ENCODE measurements at regions not wholly inside any gene's neighbourhood (a gene's known extent, or its start where the extent isn't known, plus 50 kb on each side); places are given as distances from the start of the nearest gene placed in this dataset.
"Not testable (repeated sequence)": the region's sequence is repeated elsewhere in the genome, so short reads cannot be mapped to it uniquely, and the experiment has no call there.

- Histone ChIP-seq H3K27ac (ENCODE audit: low read depth, low read length) (no peak overlapping the region), H2AFZ (ENCODE audit: low read depth, low read length) (no peak overlapping the region), H3K9ac (ENCODE audit: low read length) (no peak overlapping the region), H3K4me3 (ENCODE audit: insufficient read depth, low read depth, low read length) (no peak overlapping the region), H4K20me1 (ENCODE audit: insufficient read depth, low read length) (no peaks in the 10 kb centered on the region), H3K36me3 (ENCODE audit: insufficient read depth, low read length) (no peaks in the 10 kb centered on the region), H3K27me3 (ENCODE audit: insufficient read depth, low read length) (no peaks in the 10 kb centered on the region), H3K9me3 (ENCODE audit: insufficient read depth, low read depth, low read length) (no peaks in the 10 kb centered on the region), H3K4me1 (ENCODE audit: insufficient read depth, low read length) (no peaks in the 10 kb centered on the region), H3K4me2 (ENCODE audit: low read length) (no peak overlapping the region), H3K79me2 (ENCODE audit: insufficient read depth, low read length) (no peaks in the 10 kb centered on the region)
- H3K36me3 Mint-ChIP-seq (ENCODE audit: low read depth, unreplicated experiment) = no peaks in the 10 kb centered on the region
- peaks cover 8% of the 10 kb centered on the region for H3K4me1 Mint-ChIP-seq (ENCODE audit: low read depth, unreplicated experiment)
- FAIRE-seq (peak; percentile 63), DNase-seq (ENCODE audit: low read depth) (no peak)
- no peaks in the 10 kb centered on the region for H3K9me3 Mint-ChIP-seq (ENCODE audit: unreplicated experiment)
- TF ChIP-seq, protein P1, sequence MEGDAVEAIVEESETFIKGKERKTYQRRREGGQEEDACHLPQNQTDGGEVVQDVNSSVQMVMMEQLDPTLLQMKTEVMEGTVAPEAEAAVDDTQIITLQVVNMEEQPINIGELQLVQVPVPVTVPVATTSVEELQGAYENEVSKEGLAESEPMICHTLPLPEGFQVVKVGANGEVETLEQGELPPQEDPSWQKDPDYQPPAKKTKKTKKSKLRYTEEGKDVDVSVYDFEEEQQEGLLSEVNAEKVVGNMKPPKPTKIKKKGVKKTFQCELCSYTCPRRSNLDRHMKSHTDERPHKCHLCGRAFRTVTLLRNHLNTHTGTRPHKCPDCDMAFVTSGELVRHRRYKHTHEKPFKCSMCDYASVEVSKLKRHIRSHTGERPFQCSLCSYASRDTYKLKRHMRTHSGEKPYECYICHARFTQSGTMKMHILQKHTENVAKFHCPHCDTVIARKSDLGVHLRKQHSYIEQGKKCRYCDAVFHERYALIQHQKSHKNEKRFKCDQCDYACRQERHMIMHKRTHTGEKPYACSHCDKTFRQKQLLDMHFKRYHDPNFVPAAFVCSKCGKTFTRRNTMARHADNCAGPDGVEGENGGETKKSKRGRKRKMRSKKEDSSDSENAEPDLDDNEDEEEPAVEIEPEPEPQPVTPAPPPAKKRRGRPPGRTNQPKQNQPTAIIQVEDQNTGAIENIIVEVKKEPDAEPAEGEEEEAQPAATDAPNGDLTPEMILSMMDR (IDR thresholded peaks at IDR 0.05; ENCODE audit: insufficient read depth, low read depth, low read length) = no peak
- TF ChIP-seq EZH2 (IDR thresholded peaks at IDR 0.05; ENCODE audit: insufficient read depth, low read length) = no peak
- no peaks in the 10 kb centered on the region for H3K27me3 Mint-ChIP-seq (ENCODE audit: low read depth, unreplicated experiment)
- no peak overlapping the region for H3K27ac Mint-ChIP-seq (ENCODE audit: unreplicated experiment)
- no peak overlapping the region for H3K4me3 Mint-ChIP-seq (ENCODE audit: unreplicated experiment)
Measured at GRCh38 chr7:83270407-83270806, 107.7 kb upstream of the PCLO start.

DNA sequence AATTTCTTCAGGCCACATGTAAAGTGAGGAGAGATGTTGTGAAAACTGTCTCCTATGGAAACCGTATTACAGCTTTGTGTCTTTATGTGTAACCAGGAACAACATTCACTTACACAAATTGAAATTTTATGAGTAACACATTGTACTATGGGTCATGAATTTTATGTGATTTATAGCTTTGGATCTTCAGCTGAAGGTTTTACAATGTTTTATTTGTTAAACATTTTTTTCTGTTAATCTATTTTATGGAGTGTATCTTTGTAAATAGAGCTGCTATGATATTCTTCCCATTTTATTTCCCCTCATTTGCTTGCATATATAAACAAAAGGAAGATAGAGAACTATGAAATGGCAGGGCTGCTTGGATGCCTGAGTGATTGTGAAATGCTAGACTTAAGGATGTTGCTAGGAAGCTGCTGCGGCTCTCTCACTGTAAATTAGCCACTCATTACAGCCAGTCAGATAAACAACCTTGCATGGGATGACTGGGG lies 104.5 kb upstream of the PCLO start:
- no peak overlapping the region for H3K4me3 ChIP-seq (ENCODE audit: insufficient read depth, low read depth, low read length)
- no peaks in the 10 kb centered on the region for H3K36me3 ChIP-seq (ENCODE audit: insufficient read depth, low read length)
- H3K27me3 ChIP-seq (ENCODE audit: insufficient read depth, low read length) = no peaks in the 10 kb centered on the region
- no peaks in the 10 kb centered on the region for H3K9me3 ChIP-seq (ENCODE audit: insufficient read depth, low read depth, low read length)
- DNase-seq (ENCODE audit: low read depth) (peak; percentile 6), FAIRE-seq (no peak)
- no peak overlapping the region for H2AFZ ChIP-seq (ENCODE audit: low read depth, low read length)
- H3K4me3 Mint-ChIP-seq (ENCODE audit: unreplicated experiment) = no peak overlapping the region
- H3K36me3 Mint-ChIP-seq (ENCODE audit: low read depth, unreplicated experiment) = no peaks in the 10 kb centered on the region
- H3K4me2 ChIP-seq (ENCODE audit: low read length) = no peak overlapping the region
- H3K4me1 ChIP-seq (ENCODE audit: insufficient read depth, low read length) = no peaks in the 10 kb centered on the region
- H3K27ac Mint-ChIP-seq (ENCODE audit: unreplicated experiment) = no peak overlapping the region
- H3K4me1 Mint-ChIP-seq (ENCODE audit: low read depth, unreplicated experiment) = peaks cover 17% of the 10 kb centered on the region
- no peaks in the 10 kb centered on the region for H3K79me2 ChIP-seq (ENCODE audit: insufficient read depth, low read length)
- H3K27me3 Mint-ChIP-seq (ENCODE audit: low read depth, unreplicated experiment) = no peaks in the 10 kb centered on the region
- H4K20me1 ChIP-seq (ENCODE audit: insufficient read depth, low read length) = no peaks in the 10 kb centered on the region
- H3K9me3 Mint-ChIP-seq (ENCODE audit: unreplicated experiment) = peaks cover 3% of the 10 kb centered on the region
- no peak overlapping the region for H3K27ac ChIP-seq (ENCODE audit: low read depth, low read length)
- TF ChIP-seq EZH2 (IDR thresholded peaks at IDR 0.05; ENCODE audit: insufficient read depth, low read length) = no peak
- H3K9ac ChIP-seq (ENCODE audit: low read length) = no peak overlapping the region

DNA sequence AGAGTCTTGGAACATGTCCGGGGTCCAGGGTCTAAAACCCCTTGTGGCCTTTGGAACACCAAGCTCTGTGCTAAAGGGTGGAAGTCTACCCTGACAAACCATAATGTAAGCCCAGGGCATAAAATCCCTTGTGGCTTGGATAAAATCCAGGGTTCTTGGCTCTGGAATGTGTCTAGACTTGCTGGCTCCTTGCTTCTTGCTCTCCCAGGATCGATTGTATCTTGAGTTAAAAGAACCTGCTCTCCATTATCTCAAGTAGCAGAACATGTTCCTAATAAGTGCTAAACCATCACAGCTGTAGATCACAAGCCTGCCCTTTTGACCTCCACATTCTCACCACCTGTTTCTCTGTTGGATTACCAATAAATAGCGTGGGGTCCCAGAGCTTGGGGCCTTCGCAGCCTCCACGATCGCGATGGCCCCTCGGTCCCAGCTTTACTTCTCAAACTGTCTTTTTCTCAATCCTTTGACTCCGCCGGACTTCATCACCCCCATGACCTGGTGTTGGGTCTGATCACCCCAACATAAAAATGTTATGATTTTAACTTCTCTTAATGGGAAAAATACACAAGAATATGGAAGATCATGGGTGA lies 100.9 kb upstream of the PCLO start:
- not testable (repeated sequence) for H2AFZ ChIP-seq (ENCODE audit: low read depth, low read length); FAIRE-seq

More for the DNA sequence above, 100.9 kb upstream of the PCLO start:
- not testable (repeated sequence) for H3K4me1 ChIP-seq (ENCODE audit: insufficient read depth, low read length); H4K20me1 ChIP-seq (ENCODE audit: insufficient read depth, low read length); H3K27ac ChIP-seq (ENCODE audit: low read depth, low read length); H3K79me2 ChIP-seq (ENCODE audit: insufficient read depth, low read length); H3K4me2 ChIP-seq (ENCODE audit: low read length); H3K27me3 Mint-ChIP-seq (ENCODE audit: low read depth, unreplicated experiment); H3K36me3 ChIP-seq (ENCODE audit: insufficient read depth, low read length); H3K9me3 Mint-ChIP-seq (ENCODE audit: unreplicated experiment); H3K4me3 ChIP-seq (ENCODE audit: insufficient read depth, low read depth, low read length); H3K9me3 ChIP-seq (ENCODE audit: insufficient read depth, low read depth, low read length); H3K9ac ChIP-seq (ENCODE audit: low read length); H3K4me3 Mint-ChIP-seq (ENCODE audit: unreplicated experiment); H3K36me3 Mint-ChIP-seq (ENCODE audit: low read depth, unreplicated experiment); H3K27me3 ChIP-seq (ENCODE audit: insufficient read depth, low read length)
- Mint-ChIP-seq H3K4me1 (ENCODE audit: low read depth, unreplicated experiment) (peaks cover 17% of the 10 kb centered on the region), H3K27ac (ENCODE audit: unreplicated experiment) (peak overlapping the region; percentile 48)
- DNase-seq (ENCODE audit: low read depth) = peak; percentile 41

Data from astrocyte (in vitro differentiated cells and primary cell).